ENCODE measurements at regions not wholly inside any gene's neighbourhood (a gene's known extent, or its start where the extent isn't known, plus 50 kb on each side); places are given as distances from the start of the nearest gene placed in this dataset.

DNA sequence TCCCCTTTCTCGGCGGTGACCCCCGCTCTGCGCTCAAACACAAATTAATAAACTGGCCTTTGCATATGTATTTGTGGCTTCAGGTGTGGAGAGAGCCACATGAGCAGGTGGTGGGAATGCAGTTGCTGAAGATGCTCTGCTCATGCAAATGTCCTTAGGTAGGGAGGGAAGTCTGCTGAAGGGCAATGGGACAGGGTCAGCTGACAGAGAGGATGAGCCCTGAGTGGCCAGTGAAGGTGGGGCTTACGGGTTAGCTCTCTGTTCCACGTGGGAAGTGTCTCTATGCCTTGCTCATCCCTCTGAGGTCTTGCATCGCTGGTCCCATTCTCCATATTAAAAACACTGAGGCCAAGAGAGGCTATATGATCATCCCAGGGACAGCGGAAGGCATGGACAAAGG lies 74.2 kb upstream of the CCL1 start (continued):
- no peak for TF ChIP-seq ESRRA (IDR thresholded peaks at IDR 0.05; ENCODE audit: borderline replicate concordance, low read length)

DNA sequence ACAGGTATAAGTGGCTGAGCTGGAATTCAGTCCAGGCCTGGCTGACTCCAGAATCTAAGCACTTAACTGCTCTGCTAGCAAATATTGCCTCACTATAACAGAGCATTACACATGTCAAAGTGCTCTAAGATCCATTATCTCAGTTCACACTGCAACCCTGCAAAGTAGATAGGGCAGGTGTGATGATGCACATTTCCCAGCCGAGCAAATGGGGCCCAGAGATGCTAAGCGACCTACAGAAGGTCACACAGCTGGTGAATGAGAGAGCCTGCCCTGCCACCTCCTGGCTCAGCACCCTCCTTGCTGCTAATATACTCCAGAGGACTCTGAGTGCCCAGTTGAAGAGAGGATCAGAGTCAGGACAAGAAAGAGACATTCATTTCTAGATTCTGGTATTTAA lies 73.6 kb upstream of the CCL1 start:
- FAIRE-seq (no peak), DNase-seq (ENCODE audit: low read depth in 1 of 2, low spot score in 1 of 2) (no peak), ATAC-seq (no peak)
- CTCF ChIA-PET: interaction anchor here (0.8 to 1.5 kb wide), 4 partner anchors 16 to 22 kb away, joined by 3 to 10 read pairs (median 3); no protein-coding TSS in a partner anchor
- 0% methylated on average over 2 of the region's 2 CpGs for WGBS (ENCODE audit: missing lambda C conversion rate)
- no peak overlapping the region for H3K27ac ChIP-seq
- POLR2A ChIA-PET: no interaction called here
- H3K4me1 ChIP-seq: no peaks in the 10 kb centered on the region
- TF ChIP-seq CHD4 (IDR thresholded peaks at IDR 0.05; ENCODE audit: borderline replicate concordance) (no peak), ZFP36 (IDR thresholded peaks at IDR 0.05; ENCODE audit: borderline replicate concordance, partially characterized antibody) (peak; percentile 60)
- H3K4me2 ChIP-seq: no peak overlapping the region
- H3K9me3 ChIP-seq: no peaks in the 10 kb centered on the region
- no peak overlapping the region for H3K4me3 ChIP-seq

DNA sequence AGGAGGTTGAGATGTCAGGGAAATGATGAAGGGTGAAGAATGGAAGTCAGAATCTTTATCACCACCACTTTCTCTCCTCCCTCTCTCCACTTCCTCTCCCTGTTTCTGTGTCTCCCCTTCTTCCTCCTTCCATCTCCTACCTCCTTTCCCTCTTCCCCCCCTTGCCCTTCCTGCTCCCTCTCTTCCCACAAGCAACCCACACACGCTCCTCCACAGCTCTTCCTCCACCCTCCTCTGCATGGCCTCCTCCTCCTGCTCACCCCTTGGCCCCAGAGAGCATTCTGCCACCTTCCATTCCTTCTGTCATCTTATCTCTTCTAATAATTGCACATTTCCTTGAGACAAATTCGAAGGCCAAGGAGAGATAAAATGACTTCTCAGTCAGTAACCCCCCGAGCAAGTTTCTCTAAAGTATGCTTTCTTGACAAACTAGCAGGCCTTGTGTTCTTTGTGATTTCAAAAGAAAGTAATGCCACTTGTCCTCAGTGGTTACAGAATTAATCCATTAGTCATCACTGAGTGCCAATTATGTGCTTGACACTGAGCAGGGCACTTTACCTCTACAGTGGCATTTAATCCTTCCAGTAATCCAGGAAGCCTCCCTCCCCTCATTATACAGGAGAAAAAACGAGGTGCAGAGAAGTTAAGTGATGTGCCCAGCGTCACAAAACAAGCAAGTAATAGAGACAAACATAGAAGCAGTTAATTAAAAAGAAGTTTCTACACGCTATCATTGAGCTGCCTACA lies 72.3 kb upstream of the CCL1 start:
- no peak for TF ChIP-seq CBX8 (IDR thresholded peaks at IDR 0.05)
- no peak for TF ChIP-seq HDAC2 (IDR thresholded peaks at IDR 0.05)
- TF ChIP-seq MYC (IDR thresholded peaks at IDR 0.05; ENCODE audit: borderline replicate concordance, low read length): no peak
- no peak for TF ChIP-seq ESRRA (IDR thresholded peaks at IDR 0.05; ENCODE audit: borderline replicate concordance, low read length)
- TF ChIP-seq, protein P1, sequence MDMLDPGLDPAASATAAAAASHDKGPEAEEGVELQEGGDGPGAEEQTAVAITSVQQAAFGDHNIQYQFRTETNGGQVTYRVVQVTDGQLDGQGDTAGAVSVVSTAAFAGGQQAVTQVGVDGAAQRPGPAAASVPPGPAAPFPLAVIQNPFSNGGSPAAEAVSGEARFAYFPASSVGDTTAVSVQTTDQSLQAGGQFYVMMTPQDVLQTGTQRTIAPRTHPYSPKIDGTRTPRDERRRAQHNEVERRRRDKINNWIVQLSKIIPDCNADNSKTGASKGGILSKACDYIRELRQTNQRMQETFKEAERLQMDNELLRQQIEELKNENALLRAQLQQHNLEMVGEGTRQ (IDR thresholded peaks at IDR 0.05): no peak
- TF ChIP-seq RAD21 (conservative IDR thresholded peaks at IDR 0.05 in 1 of 2, IDR thresholded peaks at IDR 0.05 in 1 of 2): no peak
- TF ChIP-seq, protein P2, sequence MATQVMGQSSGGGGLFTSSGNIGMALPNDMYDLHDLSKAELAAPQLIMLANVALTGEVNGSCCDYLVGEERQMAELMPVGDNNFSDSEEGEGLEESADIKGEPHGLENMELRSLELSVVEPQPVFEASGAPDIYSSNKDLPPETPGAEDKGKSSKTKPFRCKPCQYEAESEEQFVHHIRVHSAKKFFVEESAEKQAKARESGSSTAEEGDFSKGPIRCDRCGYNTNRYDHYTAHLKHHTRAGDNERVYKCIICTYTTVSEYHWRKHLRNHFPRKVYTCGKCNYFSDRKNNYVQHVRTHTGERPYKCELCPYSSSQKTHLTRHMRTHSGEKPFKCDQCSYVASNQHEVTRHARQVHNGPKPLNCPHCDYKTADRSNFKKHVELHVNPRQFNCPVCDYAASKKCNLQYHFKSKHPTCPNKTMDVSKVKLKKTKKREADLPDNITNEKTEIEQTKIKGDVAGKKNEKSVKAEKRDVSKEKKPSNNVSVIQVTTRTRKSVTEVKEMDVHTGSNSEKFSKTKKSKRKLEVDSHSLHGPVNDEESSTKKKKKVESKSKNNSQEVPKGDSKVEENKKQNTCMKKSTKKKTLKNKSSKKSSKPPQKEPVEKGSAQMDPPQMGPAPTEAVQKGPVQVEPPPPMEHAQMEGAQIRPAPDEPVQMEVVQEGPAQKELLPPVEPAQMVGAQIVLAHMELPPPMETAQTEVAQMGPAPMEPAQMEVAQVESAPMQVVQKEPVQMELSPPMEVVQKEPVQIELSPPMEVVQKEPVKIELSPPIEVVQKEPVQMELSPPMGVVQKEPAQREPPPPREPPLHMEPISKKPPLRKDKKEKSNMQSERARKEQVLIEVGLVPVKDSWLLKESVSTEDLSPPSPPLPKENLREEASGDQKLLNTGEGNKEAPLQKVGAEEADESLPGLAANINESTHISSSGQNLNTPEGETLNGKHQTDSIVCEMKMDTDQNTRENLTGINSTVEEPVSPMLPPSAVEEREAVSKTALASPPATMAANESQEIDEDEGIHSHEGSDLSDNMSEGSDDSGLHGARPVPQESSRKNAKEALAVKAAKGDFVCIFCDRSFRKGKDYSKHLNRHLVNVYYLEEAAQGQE (IDR thresholded peaks at IDR 0.05): no peak
- TF ChIP-seq TP53 (CRISPR knock-in tag; IDR thresholded peaks at IDR 0.05): no peak
- TF ChIP-seq, protein P3, sequence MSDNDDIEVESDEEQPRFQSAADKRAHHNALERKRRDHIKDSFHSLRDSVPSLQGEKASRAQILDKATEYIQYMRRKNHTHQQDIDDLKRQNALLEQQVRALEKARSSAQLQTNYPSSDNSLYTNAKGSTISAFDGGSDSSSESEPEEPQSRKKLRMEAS (IDR thresholded peaks at IDR 0.05): no peak
- TF ChIP-seq FOXS1 (CRISPR knock-in tag; IDR thresholded peaks at IDR 0.05): no peak
- TF ChIP-seq, protein P4, sequence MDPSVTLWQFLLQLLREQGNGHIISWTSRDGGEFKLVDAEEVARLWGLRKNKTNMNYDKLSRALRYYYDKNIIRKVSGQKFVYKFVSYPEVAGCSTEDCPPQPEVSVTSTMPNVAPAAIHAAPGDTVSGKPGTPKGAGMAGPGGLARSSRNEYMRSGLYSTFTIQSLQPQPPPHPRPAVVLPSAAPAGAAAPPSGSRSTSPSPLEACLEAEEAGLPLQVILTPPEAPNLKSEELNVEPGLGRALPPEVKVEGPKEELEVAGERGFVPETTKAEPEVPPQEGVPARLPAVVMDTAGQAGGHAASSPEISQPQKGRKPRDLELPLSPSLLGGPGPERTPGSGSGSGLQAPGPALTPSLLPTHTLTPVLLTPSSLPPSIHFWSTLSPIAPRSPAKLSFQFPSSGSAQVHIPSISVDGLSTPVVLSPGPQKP (IDR thresholded peaks at IDR 0.05; ENCODE audit: low read depth, low read length): no peak
- no peak for TF ChIP-seq POLR2AphosphoS2 (conservative IDR thresholded peaks at IDR 0.05; ENCODE audit: low read length)
- no peak for TF ChIP-seq HOXA7 (CRISPR knock-in tag; IDR thresholded peaks at IDR 0.05)
- TF ChIP-seq MAFK (IDR thresholded peaks at IDR 0.05; ENCODE audit: partially characterized antibody): no peak
- no peak for TF ChIP-seq ZNF302 (CRISPR knock-in tag; IDR thresholded peaks at IDR 0.05)
- no peak for TF ChIP-seq RNF2 (IDR thresholded peaks at IDR 0.05; ENCODE audit: borderline replicate concordance, low read depth)
- Histone ChIP-seq H3K4me3 (no peak overlapping the region), H3K4me1 (no peaks in the 10 kb centered on the region), H3K9me3 (no peaks in the 10 kb centered on the region), H3K4me2 (no peak overlapping the region), H3K27ac (no peak overlapping the region)
- FAIRE-seq (no peak), DNase-seq (ENCODE audit: low read depth in 1 of 2, low spot score in 1 of 2) (no peak), ATAC-seq (no peak)
- ChIA-PET CTCF (interaction anchor here (0.8 to 1.5 kb wide), 4 partner anchors 9 to 21 kb away, joined by 3 to 10 read pairs (median 4); no protein-coding TSS in a partner anchor), POLR2A (no interaction called here)
- WGBS (ENCODE audit: missing lambda C conversion rate): 4% methylated on average over 6 of the region's 6 CpGs

Measured in A549 (cell line).